T-helper 22 cell (primary cell): ENCODE measurements at regions not wholly inside any gene's neighbourhood (a gene's known extent, or its start where the extent isn't known, plus 50 kb on each side); places are given as distances from the start of the nearest gene placed in this dataset.

ENCODE experiments used
- DNase-seq: peaks from one replicate; pipeline ENCODE4 v3.0.0-alpha.2; 2020; ENCODE audit warnings: low read depth

- DNase-seq = no peak
Observed at GRCh38 chr5:138665261-138665660, 88.0 kb upstream of the CTNNA1 start.

DNA sequence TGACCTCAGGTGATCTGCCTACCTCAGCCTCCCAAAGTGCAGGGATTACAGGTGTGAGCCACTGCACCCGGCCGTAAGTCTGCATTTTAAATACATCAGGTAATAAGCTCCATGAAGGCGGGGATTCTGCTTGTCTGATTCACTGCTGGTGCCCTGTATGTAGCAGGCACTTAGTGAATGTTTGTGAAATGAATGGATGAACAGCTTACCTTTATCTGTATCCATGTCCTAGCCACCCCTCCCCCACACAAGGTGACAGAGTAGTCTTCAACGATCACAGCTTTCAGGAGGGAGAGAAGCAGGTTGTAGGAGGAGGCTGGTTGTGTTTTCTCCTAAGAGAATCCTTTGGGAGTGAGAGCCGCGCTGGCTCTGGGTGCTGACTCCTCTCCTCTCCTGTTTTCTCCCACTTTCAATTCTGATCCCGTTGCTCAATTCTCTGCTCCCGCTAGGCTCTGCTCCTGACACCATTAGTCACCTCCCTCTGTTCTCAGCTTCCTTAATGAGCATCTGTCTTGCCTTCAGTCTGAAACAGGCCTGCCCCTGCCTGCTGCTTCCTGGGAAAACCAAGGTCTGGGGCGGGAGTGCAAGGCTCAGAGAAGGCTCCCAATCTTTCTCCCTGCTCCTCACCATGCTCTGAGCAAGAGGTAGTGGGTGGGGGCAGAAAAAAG, 88.8 kb upstream of the CTNNA1 start:
- DNase-seq = no peak

DNA sequence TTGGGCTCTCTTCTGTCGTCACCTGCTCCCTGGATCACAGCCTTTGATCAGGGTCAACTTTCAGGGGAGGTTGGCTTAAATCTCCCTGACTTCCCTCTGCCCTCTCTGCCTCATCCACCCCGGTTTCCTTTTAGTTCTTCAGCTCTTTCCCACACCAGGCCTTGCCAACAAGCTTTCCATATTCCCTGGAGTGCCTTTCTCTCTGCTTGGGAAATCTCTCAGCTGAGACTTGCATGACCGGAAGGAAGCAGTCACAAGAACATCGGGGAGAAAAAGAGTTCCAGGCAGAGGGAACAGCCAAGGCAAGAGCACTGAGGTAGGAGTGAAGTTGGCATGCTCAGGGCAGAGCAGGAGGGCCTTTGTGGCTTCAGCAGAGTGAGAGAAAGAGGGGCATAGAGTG, 88.4 kb upstream of the HSPA9 start:
- no peak for DNase-seq

DNA sequence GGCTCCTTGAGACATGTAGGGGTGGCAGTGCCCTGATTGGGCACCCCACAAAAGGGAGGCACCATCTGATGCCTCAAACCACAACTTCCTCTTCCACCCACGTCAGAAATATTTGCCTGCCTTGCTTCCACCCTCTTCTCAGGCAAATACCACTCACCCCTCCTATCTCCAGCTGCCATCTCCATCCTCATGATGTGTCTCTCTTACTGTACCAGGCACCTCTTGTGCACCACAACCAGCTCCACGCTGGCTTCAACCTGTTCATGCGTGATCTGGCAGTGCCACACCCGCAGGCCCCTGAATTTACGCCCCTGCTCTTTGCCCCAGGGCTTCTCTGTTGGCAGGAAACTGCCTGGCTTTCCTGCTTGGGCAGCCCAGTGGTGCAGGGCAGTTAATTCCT, 87.8 kb upstream of the HSPA9 start:
- peak; percentile 23 for DNase-seq

DNA sequence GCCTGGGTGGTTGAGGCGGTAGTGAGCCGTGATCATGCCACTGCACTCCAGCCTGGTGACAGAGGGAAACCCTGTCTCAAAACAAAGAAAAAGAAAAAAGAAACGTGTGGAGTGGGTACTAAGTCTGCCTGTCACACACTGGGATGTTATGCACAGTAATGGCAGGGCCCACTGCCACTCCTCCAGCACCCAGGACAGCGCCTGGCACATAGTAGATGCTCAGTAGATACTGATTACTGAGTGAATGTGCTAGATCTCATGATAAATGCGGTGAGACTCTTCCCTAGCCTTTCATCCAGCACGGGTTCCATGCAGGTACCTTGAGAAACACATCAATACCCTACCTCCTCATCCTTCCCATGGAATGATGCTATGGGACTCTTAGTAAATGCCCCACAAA, 87.4 kb upstream of the HSPA9 start:
- DNase-seq = no peak

GRCh38 chr5:138661991-138662434, 86.8 kb upstream of the HSPA9 start:
- no peak for DNase-seq

DNA sequence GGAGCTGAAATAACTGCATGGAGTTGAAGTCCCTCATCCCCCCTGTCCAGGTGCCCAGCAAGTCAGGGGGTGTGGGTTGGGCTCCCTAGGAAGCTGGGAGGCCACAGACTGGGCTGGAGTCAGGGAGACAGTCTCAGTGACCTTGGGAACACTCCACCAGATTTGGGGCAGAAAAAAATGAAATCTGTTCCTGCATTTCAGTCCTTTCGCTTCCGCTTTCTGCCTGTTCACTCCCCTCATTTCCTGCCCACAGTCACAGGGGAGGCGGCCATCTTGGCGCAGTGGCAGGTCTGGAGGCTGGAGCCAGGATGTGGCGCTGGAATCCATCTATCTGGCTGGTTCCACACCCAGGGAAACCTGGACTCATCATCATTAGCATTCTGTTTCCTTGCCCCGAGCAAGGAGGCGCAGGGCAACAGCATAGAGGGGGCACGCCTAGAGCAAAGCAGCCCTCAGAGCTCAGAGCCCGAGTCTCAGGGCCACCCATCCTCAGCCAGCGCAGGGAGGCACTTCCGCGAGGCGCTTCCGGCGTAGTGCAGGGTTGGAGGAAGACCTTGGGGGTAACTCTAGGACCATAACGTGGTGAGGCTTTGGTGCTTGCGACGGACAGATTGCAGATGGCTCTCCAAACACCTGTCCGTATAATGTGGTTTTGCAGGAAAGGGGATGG, 86.2 kb upstream of the HSPA9 start:
- no peak for DNase-seq

GRCh38 chr5:138660051-138660572, 84.9 kb upstream of the HSPA9 start:
- no peak for DNase-seq

GRCh38 chr5:138659561-138659960, 84.4 kb upstream of the HSPA9 start:
- no peak for DNase-seq

GRCh38 chr5:138659121-138659520, 83.9 kb upstream of the HSPA9 start:
- DNase-seq = no peak

DNA sequence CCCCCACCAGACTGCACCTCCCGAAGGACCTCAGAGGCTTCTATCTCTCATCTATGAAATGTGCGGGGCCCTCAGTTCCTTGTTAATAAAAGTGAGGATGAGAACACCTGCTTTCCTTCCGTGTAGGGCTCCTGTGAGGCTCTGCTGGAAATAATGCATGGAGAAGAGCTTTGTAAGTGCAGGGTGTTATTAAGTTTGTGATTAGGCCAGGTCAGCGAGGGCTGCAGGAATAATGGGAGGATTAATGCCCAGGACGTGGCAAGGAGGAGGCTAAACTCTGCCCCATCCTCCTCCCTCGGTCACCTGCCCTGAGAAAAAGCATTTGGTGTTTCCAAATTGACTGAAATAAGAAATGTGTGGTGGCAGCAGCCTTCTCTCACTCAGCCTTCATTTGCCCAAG, 83.5 kb upstream of the HSPA9 start:
- DNase-seq = no peak

DNA sequence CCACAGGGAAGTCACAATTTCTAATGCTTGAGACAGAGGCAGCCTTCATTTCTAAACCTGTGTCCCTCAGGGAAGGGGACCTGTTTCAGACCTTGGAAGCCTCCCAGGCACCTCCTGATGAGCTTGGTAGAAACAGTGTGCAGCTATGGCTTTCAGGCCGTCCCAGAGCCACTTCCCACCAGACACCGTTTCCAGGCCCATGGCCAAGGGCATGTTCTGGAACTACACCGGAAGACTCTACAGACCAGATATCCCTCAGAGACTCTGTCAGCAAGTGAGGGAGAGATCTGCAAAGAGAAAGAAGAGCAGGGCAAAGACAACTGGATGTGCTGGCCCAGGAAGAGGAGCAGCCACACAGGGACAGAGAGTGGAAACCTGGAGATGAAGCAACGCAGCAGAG, 82.2 kb upstream of the HSPA9 start:
- DNase-seq = no peak

DNA sequence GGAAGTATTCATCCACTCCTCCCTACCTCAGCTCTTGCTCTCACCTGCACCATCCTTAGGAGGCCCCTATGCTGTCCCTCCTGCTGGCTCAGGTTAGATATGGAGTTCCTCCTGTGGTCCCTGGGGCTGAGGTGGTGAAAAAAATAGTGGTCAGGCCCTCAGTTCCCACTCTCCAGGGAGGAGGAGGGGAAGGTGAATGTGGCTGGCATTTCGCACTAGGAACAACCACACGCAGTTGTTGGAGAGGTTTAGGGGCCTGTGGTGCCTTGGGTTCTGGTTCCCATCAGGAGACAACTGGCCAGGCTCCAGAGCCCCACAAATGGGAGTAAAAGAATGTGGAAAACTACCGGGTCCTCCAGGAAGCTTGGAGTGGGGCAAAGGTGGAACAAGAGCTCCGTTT, 81.7 kb upstream of the HSPA9 start:
- no peak for DNase-seq

- no peak for DNase-seq
Observed at GRCh38 chr5:138655530-138656190, 80.5 kb upstream of the HSPA9 start.

DNA sequence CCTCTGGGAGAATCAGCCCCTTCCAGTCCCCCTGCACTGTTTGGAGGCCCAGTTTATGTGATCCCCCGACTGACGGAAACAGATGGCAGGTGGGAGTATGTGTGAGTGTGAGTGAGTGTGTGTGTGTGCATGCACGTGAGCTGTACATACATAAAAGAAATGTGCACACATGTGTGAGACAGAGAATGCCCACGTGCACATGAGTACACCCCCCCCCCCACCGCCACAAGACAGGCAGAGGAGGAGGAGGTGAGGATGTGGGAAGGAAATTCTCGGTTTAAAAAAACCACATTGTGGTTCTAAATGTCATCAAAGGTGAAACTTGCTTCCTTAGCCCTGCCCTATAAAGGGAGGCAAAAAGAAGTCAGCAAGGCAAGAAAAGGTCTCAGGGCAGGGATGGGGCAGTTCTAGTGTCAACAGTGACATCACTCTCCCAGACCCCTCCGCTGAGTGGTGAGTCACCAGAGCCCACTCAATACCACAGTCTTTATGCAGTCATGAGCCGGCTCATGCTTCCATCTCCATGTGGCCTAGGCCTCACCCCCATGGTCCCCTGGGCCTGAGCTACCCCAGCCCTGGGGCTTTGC, 79.2 kb upstream of the HSPA9 start:
- DNase-seq = peak; percentile 59

- no peak for DNase-seq
Observed at GRCh38 chr5:138653502-138653901, 78.3 kb upstream of the HSPA9 start.

DNA sequence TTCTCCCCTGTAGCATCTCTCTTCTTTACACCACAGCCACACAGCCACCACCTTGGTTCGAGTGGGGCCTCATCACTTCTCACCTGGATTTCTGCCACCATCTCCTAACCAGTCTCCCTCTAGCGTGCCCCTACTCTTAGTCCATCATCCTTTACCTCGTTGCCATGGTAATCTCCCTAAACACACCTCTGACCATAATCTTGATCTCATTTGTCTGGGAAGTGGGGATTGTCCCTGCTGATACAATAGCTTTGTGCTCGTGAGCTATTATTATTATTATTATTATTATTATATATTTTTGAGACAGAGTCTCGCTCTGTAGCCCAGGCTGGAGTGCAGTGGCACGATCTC, 76.5 kb upstream of the HSPA9 start:
- DNase-seq = no peak

GRCh38 chr5:138651058-138651766, 76.0 kb upstream of the HSPA9 start:
- DNase-seq = no peak

- DNase-seq = no peak
Observed at GRCh38 chr5:138650196-138650595, 75.0 kb upstream of the HSPA9 start.

DNA sequence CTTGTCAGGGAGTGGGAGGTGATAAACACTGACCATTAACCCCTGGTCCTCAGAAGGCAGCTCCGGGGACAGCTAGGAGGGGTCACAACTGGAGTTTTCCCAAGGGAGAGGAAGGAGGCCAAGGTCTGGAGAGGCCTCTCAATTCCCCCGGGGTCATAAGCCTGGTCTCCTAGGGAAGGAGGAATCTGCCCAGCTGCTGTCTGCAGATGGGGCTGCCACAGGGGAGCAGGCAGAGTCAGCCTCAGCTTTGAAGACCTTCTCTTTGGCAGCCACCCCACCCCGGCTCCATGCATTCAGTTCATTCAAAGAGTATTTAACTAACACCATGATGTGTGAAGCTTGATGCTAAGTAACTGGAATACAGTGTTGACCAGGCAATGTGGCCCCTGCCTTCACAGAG, 74.6 kb upstream of the HSPA9 start:
- DNase-seq = no peak

GRCh38 chr5:138649316-138649720, 74.1 kb upstream of the HSPA9 start:
- DNase-seq = no peak

GRCh38 chr5:138648841-138649240, 73.6 kb upstream of the HSPA9 start:
- DNase-seq = no peak
